HCT116 (cell line): ENCODE measurements at regions not wholly inside any gene's neighbourhood (a gene's known extent, or its start where the extent isn't known, plus 50 kb on each side); places are given as distances from the start of the nearest gene placed in this dataset.

ENCODE experiments used
- ELF1 ChIP-seq: IDR thresholded peaks from 2 replicates; pipeline ENCODE4 v1.6.1; 2012; ENCODE audit warnings: low read depth, borderline replicate concordance
- EZH2 ChIP-seq: fragments of 200-600 bp; sonication (generic); IDR thresholded peaks from 2 replicates; pipeline ENCODE4 v1.6.1; 2017; ENCODE audit warnings: antibody characterized with exemption, mixed run types
- POLR2A ChIP-seq: IDR thresholded peaks from 2 replicates; pipeline ENCODE4 v1.7.0; 2011; ENCODE audit warnings: borderline replicate concordance; ENCODE audit not compliant: insufficient read depth, insufficient read length; ENCODE audit errors: extremely low read depth
- POLR2AphosphoS5 ChIP-seq: IDR thresholded peaks from 2 replicates; pipeline ENCODE4 v1.6.1; 2011; ENCODE audit warnings: mild to moderate bottlenecking, low read depth, low read length, moderate library complexity
- SP1 ChIP-seq: IDR thresholded peaks from 2 replicates; pipeline ENCODE4 v1.6.1; 2012; ENCODE audit warnings: low read depth
- TF ChIP-seq, protein P1 (sequence below), 3 experiments: fragments of 200-600 bp in 1 of 3; sonication (generic) in 1 of 3; IDR thresholded peaks in 2 of 3; conservative IDR thresholded peaks in 1 of 3; 2 replicates each; pipeline ENCODE4 v1.5.1; 2012 to 2017; ENCODE audit warnings: low read depth in 2 of 3, low read length in 2 of 3, antibody characterized with exemption in 1 of 3, borderline replicate concordance in 1 of 3, control low read depth in 1 of 3, mild to moderate bottlenecking in 1 of 3, mixed read lengths in 1 of 3, mixed run types in 1 of 3, moderate library complexity in 1 of 3; ENCODE audit not compliant: insufficient read depth in 1 of 3

DNA sequence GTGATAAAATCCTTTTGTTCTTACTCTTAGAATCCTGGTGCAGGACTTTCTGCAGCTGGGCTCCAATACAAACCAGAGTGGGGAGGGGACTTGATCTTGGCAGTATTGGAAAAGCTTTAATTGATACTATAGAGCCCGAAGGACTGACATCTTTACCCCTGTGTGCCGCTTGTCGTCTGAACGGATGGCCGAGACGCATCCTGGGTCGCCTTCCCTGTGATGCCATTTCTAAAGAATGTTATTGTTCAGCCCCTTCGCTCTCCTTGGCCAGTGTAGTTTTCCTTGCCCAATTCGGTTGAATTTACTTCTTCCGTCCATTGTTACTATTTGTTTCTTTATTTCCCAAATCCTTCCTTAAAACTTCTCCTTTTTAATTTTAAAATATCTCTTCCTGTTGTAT lies 80.9 kb downstream of the CLDN34 start:
- TF ChIP-seq EZH2, result no peak
- TF ChIP-seq, protein P1, sequence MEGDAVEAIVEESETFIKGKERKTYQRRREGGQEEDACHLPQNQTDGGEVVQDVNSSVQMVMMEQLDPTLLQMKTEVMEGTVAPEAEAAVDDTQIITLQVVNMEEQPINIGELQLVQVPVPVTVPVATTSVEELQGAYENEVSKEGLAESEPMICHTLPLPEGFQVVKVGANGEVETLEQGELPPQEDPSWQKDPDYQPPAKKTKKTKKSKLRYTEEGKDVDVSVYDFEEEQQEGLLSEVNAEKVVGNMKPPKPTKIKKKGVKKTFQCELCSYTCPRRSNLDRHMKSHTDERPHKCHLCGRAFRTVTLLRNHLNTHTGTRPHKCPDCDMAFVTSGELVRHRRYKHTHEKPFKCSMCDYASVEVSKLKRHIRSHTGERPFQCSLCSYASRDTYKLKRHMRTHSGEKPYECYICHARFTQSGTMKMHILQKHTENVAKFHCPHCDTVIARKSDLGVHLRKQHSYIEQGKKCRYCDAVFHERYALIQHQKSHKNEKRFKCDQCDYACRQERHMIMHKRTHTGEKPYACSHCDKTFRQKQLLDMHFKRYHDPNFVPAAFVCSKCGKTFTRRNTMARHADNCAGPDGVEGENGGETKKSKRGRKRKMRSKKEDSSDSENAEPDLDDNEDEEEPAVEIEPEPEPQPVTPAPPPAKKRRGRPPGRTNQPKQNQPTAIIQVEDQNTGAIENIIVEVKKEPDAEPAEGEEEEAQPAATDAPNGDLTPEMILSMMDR (IDR thresholded peaks at IDR 0.05 in 2 of 3, conservative IDR thresholded peaks at IDR 0.05 in 1 of 3; ENCODE audit: borderline replicate concordance in 1 of 3, insufficient read depth in 1 of 3, low read depth in 2 of 3, low read length in 2 of 3), result no peak
- no peak for TF ChIP-seq POLR2A
- TF ChIP-seq SP1, result no peak
- no peak for TF ChIP-seq ELF1
- TF ChIP-seq POLR2AphosphoS5, result no peak
